ENCODE measurements at regions not wholly inside any gene's neighbourhood (a gene's known extent, or its start where the extent isn't known, plus 50 kb on each side); places are given as distances from the start of the nearest gene placed in this dataset.

DNA sequence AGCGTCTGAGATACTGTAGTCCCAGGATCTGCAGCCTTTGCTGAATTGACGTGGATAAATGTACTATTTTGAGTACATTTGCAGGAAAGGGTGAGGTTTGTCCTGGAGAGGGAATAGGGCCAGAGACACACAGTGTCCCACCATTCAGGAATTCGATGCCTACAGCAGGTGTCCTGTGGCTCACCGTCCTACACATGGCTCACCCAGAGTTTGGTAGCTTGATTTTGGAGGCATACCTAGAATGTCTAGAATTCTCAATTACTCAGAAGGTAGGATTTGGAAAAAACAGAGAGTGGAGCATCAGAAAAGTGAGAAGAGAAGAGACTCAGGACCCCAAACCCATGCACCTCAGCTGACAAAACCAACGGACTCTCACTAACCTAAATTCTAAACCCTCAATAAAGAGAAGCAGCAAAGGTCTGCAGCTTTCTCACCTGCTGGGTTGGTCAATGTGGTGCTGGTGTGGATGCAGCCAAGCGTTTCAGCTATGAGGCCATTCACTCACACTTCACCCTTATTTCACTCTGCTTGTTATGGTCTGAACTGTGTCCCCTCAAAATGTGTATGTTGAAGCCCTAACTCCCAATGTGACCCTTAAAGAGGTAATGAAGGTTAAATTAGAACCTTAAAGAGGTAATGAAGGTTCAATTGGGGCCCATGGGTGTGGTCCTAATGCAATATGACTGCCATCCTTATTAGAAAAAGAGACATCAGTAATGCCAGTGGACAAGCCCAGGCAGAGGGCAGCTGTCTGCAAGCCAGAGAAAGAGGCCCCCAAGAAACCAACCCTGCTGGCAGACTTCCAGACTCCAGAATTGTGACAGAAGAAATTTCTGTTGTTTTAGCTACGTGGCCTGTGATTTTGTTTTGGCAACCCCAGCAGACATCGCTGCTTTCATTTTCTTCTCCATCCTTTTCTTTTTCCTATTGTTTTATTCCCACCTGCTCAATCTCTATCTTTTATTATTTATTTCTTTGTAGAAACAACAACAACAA, 187.8 kb downstream of the SNX19 start:
- no peaks in the 10 kb centered on the region for H3K36me3 ChIP-seq
- no peak for DNase-seq
- H3K9me3 ChIP-seq: peaks cover 0 to 40% (median 25%) of the 10 kb centered on the region in 8 donors
- peaks cover 0 to 13% (median 0%) of the 10 kb centered on the region in 7 donors for H3K27me3 ChIP-seq (replicated peaks in 1 of 7)
- WGBS, 5 donors: 77 to 92% (median 81%) methylated on average over 8 of the region's 8 CpGs
- no peak overlapping the region for H3K4me3 ChIP-seq
- H3K4me1 ChIP-seq: peaks cover 0 to 7% (median 0%) of the 10 kb centered on the region in 6 donors
- intact Hi-C loops (cut with DNase I; ENCODE audit: low total_unique reads): no loop called here
- TF ChIP-seq CTCF (IDR thresholded peaks at IDR 0.05 in 8 of 11, conservative IDR thresholded peaks at IDR 0.05 in 3 of 11) (no peak), POLR2AphosphoS5 (IDR thresholded peaks at IDR 0.05) (no peak), POLR2A (IDR thresholded peaks at IDR 0.05) (no peak)
- H3K27ac ChIP-seq: no peak overlapping the region

DNA sequence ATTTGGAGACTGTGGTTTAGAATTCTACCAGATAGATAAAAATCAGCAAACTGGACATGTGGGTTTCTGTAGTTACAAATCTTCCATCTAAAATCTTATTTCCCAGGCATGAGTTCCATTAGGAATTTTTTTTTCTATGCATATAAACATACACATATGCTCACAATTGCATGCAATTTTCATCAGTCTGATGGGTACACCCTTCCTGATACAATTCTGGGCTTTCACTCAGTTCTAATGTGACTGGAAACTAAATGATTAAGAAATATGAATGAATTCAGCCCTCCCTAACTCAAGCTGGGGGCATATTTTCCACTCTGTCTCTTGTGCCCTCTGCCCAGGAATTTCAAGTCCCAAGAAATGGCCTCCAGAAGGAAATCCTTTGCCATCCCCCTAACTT, 187.1 kb downstream of the SNX19 start:
- DNase-seq: no peak
- intact Hi-C loops (cut with DNase I; ENCODE audit: low total_unique reads): no loop called here
- H3K36me3 ChIP-seq: no peaks in the 10 kb centered on the region
- H3K27me3 ChIP-seq (replicated peaks in 1 of 7): peaks cover 0 to 6% (median 0%) of the 10 kb centered on the region in 7 donors
- peaks cover 0 to 43% (median 29%) of the 10 kb centered on the region in 8 donors for H3K9me3 ChIP-seq
- H3K4me3 ChIP-seq: no peak overlapping the region
- TF ChIP-seq POLR2A (IDR thresholded peaks at IDR 0.05) (no peak), CTCF (IDR thresholded peaks at IDR 0.05 in 8 of 11, conservative IDR thresholded peaks at IDR 0.05 in 3 of 11) (no peak), POLR2AphosphoS5 (IDR thresholded peaks at IDR 0.05) (no peak)
- H3K27ac ChIP-seq: no peak overlapping the region
- H3K4me1 ChIP-seq: peaks cover 0 to 7% (median 0%) of the 10 kb centered on the region in 6 donors

- intact Hi-C loops (cut with DNase I; ENCODE audit: low total_unique reads): no loop called here
- no peak for TF ChIP-seq POLR2A (IDR thresholded peaks at IDR 0.05)
- DNase-seq: no peak
- WGBS, 5 donors: 88 to 94% (median 90%) methylated on average over 4 of the region's 4 CpGs
- no peaks in the 10 kb centered on the region for H3K27me3 ChIP-seq (replicated peaks in 1 of 7)
- no peak overlapping the region for H3K4me3 ChIP-seq
- H3K36me3 ChIP-seq: no peaks in the 10 kb centered on the region
- peaks cover 0 to 49% (median 35%) of the 10 kb centered on the region in 8 donors for H3K9me3 ChIP-seq
- H3K27ac ChIP-seq: no peak overlapping the region
- peaks cover 0 to 7% (median 0%) of the 10 kb centered on the region in 6 donors for H3K4me1 ChIP-seq
Observed at GRCh38 chr11:130729678-130730300, 186.5 kb downstream of the SNX19 start.

DNA sequence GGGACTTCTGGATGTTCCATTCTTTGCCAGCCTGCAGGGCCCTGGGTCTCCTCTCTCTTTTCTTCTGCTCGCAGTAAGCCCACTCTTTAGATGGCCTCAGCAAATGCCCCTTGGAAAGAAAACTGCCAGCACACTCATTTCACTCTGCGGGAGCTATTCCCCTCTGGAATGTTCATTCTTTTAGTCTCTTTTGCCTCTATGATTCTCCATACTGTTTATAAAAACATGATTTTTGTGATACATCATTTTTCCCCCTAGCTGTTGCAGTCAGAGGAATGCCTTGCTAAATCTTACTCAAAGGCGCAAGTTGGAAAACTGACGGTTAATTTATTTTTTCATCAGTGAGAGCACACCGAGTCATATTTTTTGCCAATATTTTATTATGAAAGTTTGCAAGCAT, 184.9 kb downstream of the SNX19 start:
- DNase-seq: no peak
- TF ChIP-seq POLR2AphosphoS5 (IDR thresholded peaks at IDR 0.05) (no peak), POLR2A (IDR thresholded peaks at IDR 0.05) (no peak), CTCF (IDR thresholded peaks at IDR 0.05 in 8 of 11, conservative IDR thresholded peaks at IDR 0.05 in 3 of 11) (no peak)
- WGBS, 5 donors: 91 to 95% (median 92%) methylated on average over 5 of the region's 5 CpGs

More for the DNA sequence above, 184.9 kb downstream of the SNX19 start:
- Histone ChIP-seq H3K36me3 (no peaks in the 10 kb centered on the region), H3K4me1 (no peaks in the 10 kb centered on the region), H3K27me3 (replicated peaks in 1 of 7) (no peaks in the 10 kb centered on the region), H3K27ac (no peak overlapping the region), H3K9me3 (peaks cover 0 to 59% (median 39%) of the 10 kb centered on the region in 8 donors), H3K4me3 (no peak overlapping the region)
- intact Hi-C loops (cut with DNase I; ENCODE audit: low total_unique reads): no loop called here

Measured in spleen (tissue), 11 donors.